ENCODE measurements at regions not wholly inside any gene's neighbourhood (a gene's known extent, or its start where the extent isn't known, plus 50 kb on each side); places are given as distances from the start of the nearest gene placed in this dataset.

- no peak for TF ChIP-seq CTCF (IDR thresholded peaks at IDR 0.05; ENCODE audit: unreplicated experiment)
- H3K4me3 Mint-ChIP-seq: no peak overlapping the region
- no peak for DNase-seq (ENCODE audit: low spot score in 2 of 2, unreplicated experiment in 2 of 2)
- H3K36me3 Mint-ChIP-seq: no peaks in the 10 kb centered on the region
- no peaks in the 10 kb centered on the region for H3K9me3 Mint-ChIP-seq
- H3K4me1 Mint-ChIP-seq: no peaks in the 10 kb centered on the region
- H3K27me3 Mint-ChIP-seq (ENCODE audit: low read depth): peaks cover 65% of the 10 kb centered on the region
- H3K27ac Mint-ChIP-seq: no peak overlapping the region
Observed at GRCh38 chr17:34177642-34178041, 77.4 kb upstream of the CCL2 start.

GRCh38 chr17:34178092-34178491 lies 77.0 kb upstream of the CCL2 start:
- no peak overlapping the region for H3K4me3 Mint-ChIP-seq
- H3K27ac Mint-ChIP-seq: no peak overlapping the region
- no peak for DNase-seq (ENCODE audit: low spot score in 2 of 2, unreplicated experiment in 2 of 2)
- no peak for TF ChIP-seq CTCF (IDR thresholded peaks at IDR 0.05; ENCODE audit: unreplicated experiment)
- H3K36me3 Mint-ChIP-seq: no peaks in the 10 kb centered on the region
- H3K27me3 Mint-ChIP-seq (ENCODE audit: low read depth): peaks cover 67% of the 10 kb centered on the region
- H3K4me1 Mint-ChIP-seq: no peaks in the 10 kb centered on the region
- no peaks in the 10 kb centered on the region for H3K9me3 Mint-ChIP-seq

GRCh38 chr17:34182036-34182803 lies 72.9 kb upstream of the CCL2 start:
- TF ChIP-seq CTCF (IDR thresholded peaks at IDR 0.05; ENCODE audit: unreplicated experiment): no peak
- DNase-seq (ENCODE audit: low spot score in 2 of 2, unreplicated experiment in 2 of 2): no peak
- peaks cover 66% of the 10 kb centered on the region for H3K27me3 Mint-ChIP-seq (ENCODE audit: low read depth)
- no peaks in the 10 kb centered on the region for H3K36me3 Mint-ChIP-seq
- H3K9me3 Mint-ChIP-seq: no peaks in the 10 kb centered on the region
- no peak overlapping the region for H3K4me3 Mint-ChIP-seq
- no peak overlapping the region for H3K27ac Mint-ChIP-seq
- H3K4me1 Mint-ChIP-seq: no peaks in the 10 kb centered on the region

- no peak for DNase-seq (ENCODE audit: low spot score in 2 of 2, unreplicated experiment in 2 of 2)
- Mint-ChIP-seq H3K36me3 (no peaks in the 10 kb centered on the region), H3K27ac (no peak overlapping the region), H3K27me3 (ENCODE audit: low read depth) (peaks cover 40% of the 10 kb centered on the region), H3K4me1 (no peaks in the 10 kb centered on the region), H3K9me3 (no peaks in the 10 kb centered on the region), H3K4me3 (no peak overlapping the region)
- no peak for TF ChIP-seq CTCF (IDR thresholded peaks at IDR 0.05; ENCODE audit: unreplicated experiment)
Observed at GRCh38 chr17:34195987-34196386, 59.1 kb upstream of the CCL2 start.

GRCh38 chr17:34198519-34198918 lies 56.6 kb upstream of the CCL2 start:
- Mint-ChIP-seq H3K4me1 (no peaks in the 10 kb centered on the region), H3K27ac (no peak overlapping the region), H3K27me3 (ENCODE audit: low read depth) (peaks cover 59% of the 10 kb centered on the region), H3K4me3 (no peak overlapping the region), H3K9me3 (peaks cover 3% of the 10 kb centered on the region), H3K36me3 (no peaks in the 10 kb centered on the region)
- TF ChIP-seq CTCF (IDR thresholded peaks at IDR 0.05; ENCODE audit: unreplicated experiment): no peak
- DNase-seq (ENCODE audit: low spot score in 2 of 2, unreplicated experiment in 2 of 2): no peak

All from mesothelial cell of epicardium (in vitro differentiated cells).